HT-29 (cell line): ENCODE measurements at regions not wholly inside any gene's neighbourhood (a gene's known extent, or its start where the extent isn't known, plus 50 kb on each side); places are given as distances from the start of the nearest gene placed in this dataset.
A peak's percentile ranks its signal among the peaks of the same experiment; 100 is the strongest.

Experiments used
- DNase-seq: peaks from one replicate; pipeline ENCODE4 v3.0.0-alpha.2; 2015; ENCODE audit warnings: low spot score

DNA sequence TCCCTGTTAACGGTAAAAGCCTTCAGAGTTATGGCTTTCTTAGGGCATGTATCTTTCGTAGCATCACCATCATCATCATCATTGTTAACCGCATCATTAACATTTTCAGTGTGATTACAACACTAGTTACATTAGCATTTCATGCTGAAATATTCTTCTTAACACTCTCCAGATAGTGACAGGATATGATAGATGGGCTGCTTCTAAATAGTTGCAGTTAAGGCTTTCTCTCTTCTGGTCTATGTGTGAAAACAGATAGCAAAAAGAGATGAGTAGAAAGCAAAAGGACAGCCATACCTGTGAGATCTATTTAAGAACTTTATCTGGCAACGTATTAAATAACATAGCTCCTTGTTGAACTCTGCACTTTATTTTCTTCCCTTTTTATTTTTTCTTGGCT is 1069.8 kb downstream of the ADGRL3 start:
- no peak for DNase-seq

DNA sequence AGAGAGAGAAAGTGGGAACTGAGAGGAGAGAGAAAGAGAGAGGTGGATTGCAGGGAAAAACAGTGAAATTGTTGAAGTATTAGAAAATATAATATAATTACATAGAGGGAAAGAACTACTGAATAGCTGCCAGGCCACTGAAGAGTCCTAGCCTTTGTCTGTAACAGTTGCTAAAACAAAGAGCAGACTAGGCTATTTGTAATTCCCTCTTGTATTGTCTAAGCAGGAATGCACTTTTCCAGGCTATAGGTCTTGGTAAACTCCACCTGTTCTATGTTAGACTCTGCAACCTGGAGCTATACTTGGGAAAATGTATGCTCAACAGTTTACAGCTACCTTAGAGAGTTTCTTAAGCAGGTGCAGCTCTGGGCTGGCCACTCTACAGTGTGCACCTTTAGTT is 1063.3 kb downstream of the ADGRL3 start:
- no peak for DNase-seq

DNA sequence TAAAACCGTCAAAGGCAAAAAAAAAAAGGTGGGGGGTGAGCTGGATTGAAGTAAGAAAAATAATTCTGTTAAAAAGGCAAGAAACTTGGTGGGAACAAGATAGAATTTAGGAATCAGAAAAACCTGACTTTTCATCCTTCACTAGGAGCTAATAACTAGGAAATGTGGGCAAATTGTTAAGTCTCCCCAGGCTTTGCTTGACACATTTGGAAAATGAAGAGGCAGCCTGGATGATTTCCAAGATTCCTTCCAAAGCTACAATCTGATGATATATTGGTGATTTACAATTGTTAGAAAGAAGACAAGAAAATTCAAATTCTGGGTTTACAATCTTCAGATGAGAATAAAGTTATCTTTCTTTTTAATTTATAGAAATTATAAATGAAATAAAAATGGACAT is 1062.5 kb downstream of the ADGRL3 start:
- no peak for DNase-seq

DNA sequence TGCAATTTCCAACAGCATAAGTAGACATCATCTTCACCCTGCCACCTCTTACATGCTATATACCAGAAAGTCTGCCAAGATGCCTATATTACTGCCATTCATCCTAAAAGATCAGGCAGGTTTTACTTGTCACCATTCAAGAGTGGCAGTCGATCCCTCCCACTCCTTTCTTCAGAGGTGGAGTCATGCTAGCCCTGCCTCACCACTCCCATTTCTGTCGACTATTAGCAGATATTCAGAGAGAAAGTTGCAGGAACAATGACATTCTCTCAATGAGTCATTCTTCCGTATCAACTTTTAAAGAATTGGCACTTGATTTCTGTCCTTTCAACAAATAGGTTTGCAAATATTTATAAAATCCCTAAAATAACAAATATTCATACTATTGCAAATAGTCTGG is 1060.1 kb downstream of the ADGRL3 start:
- no peak for DNase-seq

DNA sequence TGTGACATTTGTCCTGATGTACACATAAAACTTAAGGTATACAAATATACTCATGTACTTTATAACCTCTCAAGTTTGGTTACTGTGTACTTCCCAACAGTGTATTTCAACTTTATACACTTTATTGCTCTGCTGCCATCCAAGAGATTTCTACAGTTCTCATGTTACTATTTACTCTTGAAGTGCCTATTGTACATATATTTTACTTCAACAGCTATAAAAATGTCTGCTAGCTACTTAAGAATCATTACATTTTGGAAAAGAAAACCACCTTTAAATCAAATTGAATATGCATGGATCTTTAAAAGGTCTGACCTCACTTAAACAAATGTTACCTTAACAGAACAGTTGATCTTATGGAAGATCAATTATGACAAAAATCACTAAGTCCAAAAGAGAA is 1056.4 kb downstream of the ADGRL3 start:
- no peak for DNase-seq

DNA sequence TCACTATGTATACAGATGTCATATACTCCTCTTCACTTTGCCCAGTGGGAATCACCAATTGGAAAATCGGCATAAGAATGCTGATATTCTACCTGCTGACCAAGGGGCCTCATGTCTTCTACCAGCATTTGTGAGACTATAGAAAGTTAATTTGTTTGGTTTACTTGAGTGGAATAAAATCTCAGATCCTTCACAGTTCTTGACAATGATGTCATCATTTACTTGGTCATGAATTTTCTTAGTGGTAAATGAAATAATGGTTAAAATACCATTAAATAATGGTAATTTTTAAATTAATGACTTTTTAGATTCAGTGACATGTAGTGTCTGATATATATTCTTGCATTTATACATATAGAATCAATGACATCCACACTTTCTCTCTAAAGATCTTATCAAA is 1052.6 kb downstream of the ADGRL3 start:
- DNase-seq = no peak

DNA sequence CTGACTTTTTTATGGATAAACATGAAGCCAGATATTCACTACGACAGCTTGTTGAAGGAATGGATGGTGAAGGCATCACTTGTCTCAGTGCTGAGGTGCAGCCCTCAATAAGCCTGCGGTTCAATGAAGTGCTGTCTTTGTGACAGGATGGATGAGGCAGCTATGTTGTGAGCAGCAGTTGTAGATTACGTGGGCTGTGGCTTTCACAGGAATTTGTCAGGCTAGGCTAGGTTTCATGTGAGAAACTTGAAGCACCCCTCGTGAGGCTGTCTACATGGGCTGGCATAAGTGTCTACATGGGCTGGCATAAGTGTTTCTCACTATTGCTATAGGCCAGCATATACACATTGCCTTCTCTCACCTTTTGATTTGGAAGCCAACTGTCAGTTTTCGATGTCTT is 1050.0 kb downstream of the ADGRL3 start:
- no peak for DNase-seq

DNA sequence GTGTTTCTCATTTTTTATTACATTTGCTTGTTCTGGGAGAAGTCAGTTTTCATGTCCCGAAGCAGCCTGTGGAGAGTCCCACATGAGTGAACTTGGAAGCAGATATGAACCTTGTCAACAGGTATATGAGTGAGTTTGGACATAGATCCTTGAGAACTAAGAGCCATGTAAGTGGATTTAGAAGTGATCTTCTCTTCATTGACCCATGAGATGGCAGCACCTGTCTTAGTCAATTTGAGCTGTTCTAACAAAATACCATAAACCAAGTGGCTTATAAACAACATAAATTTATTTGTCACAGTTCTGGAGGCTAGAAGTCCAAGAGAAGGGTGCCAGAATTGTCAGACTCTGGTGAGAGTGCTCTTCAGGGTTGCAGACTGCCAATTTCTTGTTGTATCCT is 1043.8 kb downstream of the ADGRL3 start:
- peak; percentile 28 for DNase-seq

DNA sequence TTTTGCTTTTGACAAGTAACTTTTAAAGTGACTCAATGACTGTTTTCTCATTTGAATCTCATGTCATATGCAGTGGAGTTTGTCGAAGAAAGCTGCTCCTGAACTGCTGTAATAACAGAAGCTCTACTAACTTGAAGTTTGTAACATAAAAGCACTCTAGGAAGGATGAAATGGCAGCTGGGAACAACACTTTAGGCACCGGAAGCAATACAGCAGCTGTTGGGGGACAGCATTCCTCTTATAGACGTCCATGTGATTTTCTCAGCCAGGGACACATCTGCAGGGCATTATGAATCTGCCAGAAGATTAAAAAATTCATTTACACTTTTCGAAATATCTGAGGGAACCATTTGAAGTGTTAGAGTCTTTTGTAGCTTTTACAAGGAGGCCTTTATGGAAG is 1035.8 kb downstream of the ADGRL3 start:
- no peak for DNase-seq

DNA sequence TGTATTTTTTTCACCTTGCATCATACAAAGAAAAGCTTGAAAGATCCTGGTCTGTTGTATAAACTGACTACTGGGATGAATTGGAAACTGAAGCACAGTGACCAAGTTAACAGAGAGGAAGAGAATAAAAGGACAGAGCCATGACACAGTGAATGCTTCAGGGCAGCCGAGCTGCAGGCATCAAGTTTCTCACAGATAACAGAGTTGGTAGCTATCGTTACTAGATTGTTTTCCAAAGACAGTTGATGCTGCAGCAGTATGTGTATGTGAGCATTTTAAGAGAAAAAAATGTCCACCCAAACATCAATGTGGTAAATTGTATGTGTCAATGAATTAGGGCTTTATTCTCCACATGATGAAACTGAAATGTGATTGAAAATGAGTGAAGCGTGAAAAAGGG is 1032.7 kb downstream of the ADGRL3 start:
- DNase-seq = no peak

DNA sequence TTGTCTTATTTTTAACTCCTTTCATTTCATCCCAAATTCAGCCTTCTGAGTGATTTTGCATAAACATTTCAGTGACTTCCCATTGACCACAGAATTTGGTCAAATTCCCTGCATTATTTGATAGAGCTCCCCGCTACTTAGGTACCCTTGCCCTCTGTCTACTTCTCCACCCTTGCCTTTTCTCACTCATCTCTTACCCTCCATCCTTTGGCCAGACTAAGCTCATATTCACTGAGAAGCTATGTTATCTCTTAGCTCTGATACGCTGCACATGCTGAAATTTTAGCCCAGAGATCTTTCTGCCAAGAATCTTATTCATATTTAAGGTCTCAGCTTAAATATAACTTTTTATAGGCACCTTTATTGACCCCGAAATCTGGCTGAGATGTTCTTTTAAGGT is 1031.9 kb downstream of the ADGRL3 start:
- DNase-seq = no peak

DNA sequence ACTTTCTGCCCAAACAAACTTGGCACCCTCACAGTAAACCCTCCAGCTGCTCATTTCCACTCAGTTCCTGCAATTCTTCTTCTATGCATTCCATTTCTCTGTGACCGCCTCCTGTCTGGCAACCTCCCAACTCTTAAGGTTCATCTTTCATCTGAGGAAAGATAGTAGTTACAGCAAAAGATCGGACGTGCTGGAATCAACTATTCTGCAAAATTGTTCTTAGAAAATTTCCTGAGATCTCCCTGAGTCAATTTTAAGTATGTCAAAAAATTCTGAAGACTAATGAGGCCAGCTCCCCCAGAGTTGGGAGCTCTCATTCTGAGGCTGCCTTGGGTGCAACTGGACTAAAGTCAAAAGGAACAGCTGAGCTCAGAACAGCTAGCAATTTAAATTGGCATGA is 1026.0 kb downstream of the ADGRL3 start:
- DNase-seq = no peak

DNA sequence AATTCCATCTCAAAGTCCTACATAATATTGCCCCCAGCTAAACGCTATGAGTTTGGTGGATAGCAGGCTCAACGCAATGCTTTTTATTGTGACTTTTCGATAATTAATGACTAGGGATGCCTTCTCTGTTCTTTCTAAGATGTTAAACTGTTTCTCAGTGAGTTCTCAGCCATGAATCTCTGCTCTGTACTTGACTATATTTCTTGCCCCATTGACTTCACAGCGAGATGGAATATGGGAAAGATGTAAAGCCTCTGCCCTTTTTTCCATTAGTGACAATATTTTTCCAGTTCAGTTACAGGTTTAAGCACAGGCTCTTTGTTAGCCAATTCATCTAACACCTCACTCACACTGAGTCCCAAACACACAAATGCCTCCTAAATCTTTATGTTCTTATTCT is 1022.0 kb downstream of the ADGRL3 start:
- DNase-seq = no peak

DNA sequence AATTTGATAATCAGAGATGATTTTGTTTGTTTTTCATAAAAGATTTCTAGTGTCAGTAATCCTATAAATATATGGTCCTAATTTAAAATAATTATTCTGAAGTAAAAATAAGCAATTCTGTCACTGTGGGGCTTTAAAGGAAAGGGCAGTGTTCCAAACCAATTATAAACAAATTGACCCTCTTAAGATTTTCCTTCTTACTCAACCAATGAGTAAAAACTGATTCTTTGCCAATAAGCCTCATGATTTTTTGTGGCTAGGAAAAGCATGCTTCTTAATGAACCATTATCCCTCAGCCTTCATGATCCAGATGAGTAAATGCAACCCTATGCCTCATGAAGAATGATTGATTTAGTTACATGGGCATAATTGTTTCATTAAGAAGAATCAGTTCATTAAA is 1010.4 kb downstream of the ADGRL3 start:
- no peak for DNase-seq

DNA sequence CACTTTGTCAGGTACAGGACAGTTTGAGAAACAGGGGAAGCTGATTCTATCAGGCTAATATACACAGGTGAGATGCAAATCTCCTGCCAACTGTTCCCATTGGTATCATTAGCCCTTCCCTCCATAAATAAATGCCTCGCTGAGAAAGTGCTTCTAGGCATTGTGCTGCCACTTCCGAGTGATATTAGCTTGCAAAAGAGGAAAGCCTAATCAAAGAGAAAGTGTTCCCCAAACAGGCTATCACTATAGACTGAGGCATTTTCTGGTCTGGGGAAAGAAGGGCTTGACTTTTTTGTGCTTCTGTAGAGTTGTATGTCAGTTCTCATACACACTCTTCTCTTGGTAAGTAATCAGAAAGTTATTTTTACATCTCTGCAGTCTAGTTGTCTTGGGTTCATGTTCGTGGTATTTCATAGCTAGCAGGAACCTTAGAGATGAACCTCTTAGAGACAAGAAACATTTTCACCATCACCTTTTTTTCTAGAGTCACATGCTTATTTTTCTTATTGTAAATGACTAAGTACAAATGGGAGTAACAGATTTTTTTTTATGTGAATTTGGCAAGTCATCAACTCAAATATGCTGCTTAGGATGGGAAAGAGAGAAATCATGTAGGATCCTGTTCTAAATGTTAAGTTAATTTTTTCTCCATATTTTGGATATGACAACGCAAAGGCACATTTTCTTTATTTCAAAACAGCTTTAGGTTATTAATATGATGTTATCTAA is 1009.8 kb downstream of the ADGRL3 start:
- DNase-seq = no peak

DNA sequence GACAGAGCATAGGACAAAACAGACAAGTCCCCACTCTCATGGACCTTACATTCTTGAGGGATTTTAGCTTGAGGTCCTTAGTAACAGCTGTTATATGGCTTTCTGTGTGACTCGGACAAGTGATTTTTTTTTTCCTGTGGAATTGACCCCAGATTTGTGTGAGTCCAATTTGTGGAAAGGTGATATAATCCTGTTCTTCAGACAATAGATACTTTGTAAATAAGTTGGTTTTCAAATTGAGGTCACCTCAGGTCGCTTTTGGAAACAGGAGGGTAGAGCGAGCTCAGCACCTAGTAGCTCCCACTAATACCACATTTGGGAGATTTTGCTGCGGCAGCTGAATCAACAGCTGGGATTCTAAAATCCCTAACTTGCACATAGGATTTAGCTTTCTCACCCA is 1008.8 kb downstream of the ADGRL3 start:
- no peak for DNase-seq

DNA sequence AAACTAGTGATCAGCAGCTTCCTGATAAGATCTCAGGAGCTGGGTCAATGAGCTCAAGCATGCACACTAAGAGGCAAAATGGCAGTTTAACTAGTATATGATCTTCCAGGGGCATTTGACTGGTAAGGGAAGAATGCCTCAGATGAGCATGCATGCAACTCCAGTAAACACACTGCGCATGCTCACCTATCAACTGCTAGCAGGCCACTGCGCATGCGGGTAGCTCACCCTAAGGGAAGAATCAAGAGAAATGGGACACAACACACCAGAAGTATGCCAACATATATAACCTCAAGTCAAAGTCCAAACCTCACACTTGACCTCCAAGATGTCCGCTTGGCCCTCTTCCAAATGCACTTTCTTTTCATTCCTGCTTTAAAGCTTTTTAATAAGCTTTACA is 1004.0 kb downstream of the ADGRL3 start:
- DNase-seq = no peak

DNA sequence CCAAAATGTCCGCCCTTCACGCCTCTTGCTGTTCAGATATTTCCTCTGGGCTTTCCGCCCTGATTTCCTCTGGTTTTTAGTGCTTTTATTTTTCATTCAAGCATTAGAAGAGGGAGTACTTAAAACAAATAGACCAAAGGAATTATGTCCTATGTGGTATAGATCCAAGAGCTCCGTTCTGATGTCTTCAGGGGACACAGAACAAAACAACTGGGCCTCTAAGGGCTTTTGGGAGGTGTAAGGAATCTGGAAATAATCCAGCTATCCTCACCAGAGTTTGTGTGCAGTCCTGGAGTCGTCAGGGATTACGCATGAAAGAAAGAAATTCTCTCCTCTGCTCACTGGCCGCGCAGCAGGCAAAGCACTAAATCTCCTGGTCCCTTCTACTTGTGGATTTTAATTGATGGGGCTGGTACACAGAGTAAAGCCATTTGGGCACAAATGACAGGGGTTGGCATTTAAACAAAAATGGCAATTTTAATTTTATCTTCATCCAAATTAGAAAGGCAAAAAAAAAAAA is 999.2 kb downstream of the ADGRL3 start:
- DNase-seq = no peak

DNA sequence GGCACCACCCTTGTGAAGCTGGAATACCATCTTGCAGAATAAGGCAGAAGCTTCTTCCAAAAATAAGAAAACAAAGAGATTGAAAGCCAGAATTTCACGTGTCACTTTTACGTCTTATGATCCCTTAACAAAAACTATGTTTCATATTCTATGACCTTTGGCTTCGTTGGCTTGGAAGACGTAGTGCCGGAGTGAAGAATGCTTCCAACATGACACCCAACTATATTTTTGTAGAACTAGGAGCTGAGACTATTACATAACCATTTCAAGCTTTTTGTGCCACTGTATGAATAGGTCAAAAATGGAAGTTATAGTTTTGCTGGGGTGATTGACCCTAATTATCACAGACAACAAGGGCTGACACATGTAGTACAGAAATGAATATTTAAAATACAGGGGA is 996.2 kb downstream of the ADGRL3 start:
- no peak for DNase-seq

DNA sequence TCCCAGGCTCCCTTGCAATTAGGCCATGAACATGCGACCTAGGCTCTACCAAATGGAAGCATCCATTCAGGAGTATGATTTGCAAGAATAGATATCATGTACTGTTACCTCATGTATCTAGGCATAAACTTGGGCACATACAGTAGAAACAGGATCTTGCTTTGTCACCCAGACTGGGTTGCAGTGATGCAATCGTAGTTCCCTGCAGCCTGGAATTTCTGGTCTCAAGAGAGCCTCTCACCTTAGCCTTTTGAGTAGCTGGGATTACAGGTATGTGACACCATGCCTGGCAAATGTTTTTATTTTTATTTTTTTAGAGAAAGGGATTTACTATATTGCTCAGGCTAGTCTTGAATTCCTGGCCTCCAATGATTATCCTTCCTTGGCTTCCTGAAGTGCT is 994.2 kb downstream of the ADGRL3 start:
- DNase-seq = no peak

DNA sequence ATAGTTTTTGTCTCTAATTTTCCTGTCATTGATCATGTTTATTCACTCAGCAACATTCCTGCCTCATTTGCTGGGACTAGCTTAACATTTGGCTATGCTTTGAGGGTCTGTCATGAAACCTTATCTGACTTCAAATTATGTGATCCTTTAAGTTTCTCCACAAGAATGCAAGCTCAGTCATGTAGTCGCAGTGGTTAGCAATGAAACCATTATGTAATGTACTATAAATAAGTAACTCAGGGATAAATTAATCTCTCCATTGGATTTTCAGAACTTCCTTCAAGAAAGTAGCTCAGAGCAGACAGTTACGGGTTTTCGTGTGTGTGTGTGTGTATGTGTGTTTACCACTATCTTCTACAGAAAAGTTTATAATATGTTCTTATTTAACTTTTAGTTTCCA is 993.6 kb downstream of the ADGRL3 start:
- no peak for DNase-seq

DNA sequence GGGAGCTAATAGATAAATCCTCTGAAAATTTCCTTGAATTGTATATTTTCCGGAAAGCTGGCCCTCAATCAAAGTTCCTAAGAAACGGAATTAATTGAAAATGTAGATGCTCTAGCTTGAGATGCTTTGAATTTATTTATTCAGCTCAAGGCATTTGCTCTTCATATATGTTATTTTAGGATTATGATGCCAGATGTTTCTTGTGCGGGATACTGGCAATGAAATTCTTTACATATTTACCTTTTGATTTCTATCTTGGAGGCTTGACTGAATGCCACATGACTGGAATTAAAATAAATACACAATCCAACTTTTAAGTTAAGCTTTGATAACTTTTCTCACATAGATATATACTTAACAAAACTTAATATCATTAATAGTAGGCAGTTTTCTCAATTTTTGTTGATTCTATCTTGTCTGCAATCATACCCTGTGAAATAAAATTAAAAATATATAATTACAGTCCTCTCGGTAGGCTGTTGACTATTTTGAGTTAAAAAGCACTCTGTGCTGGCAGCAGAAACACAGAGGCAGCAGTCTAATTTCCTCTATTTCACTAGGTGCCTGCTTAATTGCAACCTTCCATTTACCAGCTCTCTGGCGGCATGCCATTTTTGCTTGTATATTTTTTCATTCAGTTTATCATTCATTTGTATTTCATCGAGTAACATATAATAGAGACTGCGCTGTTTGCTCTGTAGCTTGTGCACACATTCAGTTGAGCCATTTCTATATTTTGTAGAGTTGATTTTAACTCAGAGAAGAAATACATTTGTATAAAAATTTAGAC is 991.5 kb downstream of the ADGRL3 start:
- DNase-seq = no peak

DNA sequence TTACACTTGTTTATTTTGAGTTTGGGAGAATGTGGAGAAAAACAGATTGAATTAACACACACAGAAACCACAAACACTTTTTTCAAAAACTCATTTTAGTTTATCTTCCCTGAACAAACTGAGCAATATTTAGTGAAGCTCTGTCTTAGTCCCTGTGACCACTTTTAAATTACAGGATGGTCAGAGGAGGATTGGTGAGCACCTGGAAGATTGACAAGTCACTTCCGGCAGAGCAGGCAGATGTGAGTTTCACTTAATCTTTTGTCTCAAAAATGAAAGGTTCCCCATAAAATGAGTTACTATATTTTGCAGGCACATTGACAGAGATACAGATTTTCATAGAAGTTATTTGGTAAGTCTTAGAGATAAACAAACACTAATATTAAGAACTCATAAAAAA is 970.1 kb downstream of the ADGRL3 start:
- DNase-seq = no peak
